ENCODE measurements at regions not wholly inside any gene's neighbourhood (a gene's known extent, or its start where the extent isn't known, plus 50 kb on each side); places are given as distances from the start of the nearest gene placed in this dataset.
"Not testable (repeated sequence)": the region's sequence is repeated elsewhere in the genome, so short reads cannot be mapped to it uniquely, and the experiment has no call there.

DNA sequence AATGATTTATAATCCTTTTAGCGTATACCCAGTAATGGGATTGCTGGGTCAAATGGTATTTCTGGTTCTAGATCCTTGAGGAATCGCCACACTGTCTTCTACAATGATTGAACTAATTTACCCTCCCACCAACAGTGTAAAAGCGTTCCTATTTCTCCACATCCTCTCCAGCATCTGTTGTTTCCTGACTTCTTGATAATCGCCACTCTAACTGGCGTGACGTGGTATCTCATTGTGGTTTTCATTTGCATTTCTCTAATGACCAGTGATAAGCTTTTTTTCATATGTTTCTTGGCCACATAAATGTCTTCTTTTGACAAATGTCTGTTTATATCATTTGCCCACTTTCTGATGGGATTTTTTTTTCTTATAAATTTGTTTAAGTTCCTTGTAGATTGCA lies 264.8 kb upstream of the STXBP5 start:
- not testable (repeated sequence) for TF ChIP-seq CTCF (conservative IDR thresholded peaks at IDR 0.05 in 1 of 2, IDR thresholded peaks at IDR 0.05 in 1 of 2; ENCODE audit: extremely low read depth in 1 of 2, insufficient read depth in 1 of 2, low read depth in 1 of 2, low read length in 2 of 2); EZH2 (IDR thresholded peaks at IDR 0.05; ENCODE audit: borderline replicate concordance, low read length)
